Gastroesophageal sphincter (tissue), 4 donors: ENCODE measurements at regions not wholly inside any gene's neighbourhood (a gene's known extent, or its start where the extent isn't known, plus 50 kb on each side); places are given as distances from the start of the nearest gene placed in this dataset.

ENCODE experiments used
- ATAC-seq: fragments of 150-250 bp; one replicate; pipeline ENCODE4 v1.9.1; 2016; ENCODE audit warnings: mild to moderate bottlenecking, moderate library complexity
- H3K27ac ChIP-seq, 4 donors: fragments of 200-600 bp; sonication (generic) in 3 of 4; 1 replicate in 3 of 4; 2 replicates in 1 of 4; pipeline ENCODE4 v1.5.1; 2016 to 2019
- H3K27me3 ChIP-seq: fragments of 200-600 bp; sonication (generic); one replicate; pipeline ENCODE4 v1.5.1; 2019
- H3K36me3 ChIP-seq, 2 donors: fragments of 200-600 bp; sonication (generic); one replicate each; pipeline ENCODE4 v1.5.1; 2019; ENCODE audit warnings: control low read depth in 1 of 2
- H3K4me1 ChIP-seq, 3 donors: fragments of 200-600 bp; sonication (generic); 1 replicate in 2 of 3; 2 replicates in 1 of 3; pipeline ENCODE4 v1.5.1; 2016 to 2019; ENCODE audit warnings: control low read depth in 2 of 3
- H3K4me3 ChIP-seq, 2 donors: fragments of 200-600 bp; sonication (generic); one replicate each; pipeline ENCODE4 v1.5.1; 2019; ENCODE audit warnings: mild to moderate bottlenecking in 1 of 2, moderate library complexity in 1 of 2
- H3K9me3 ChIP-seq, 3 donors: fragments of 200-600 bp; sonication (generic); one replicate each; pipeline ENCODE4 v1.5.1; 2017 to 2019; ENCODE audit warnings: control low read depth in 2 of 3
- EP300 ChIP-seq: sonication (generic); formaldehyde crosslinking; IDR thresholded peaks from one replicate; pipeline ENCODE4 v1.6.1; 2017; ENCODE audit warnings: antibody characterized with exemption, mild to moderate bottlenecking
- POLR2A ChIP-seq, 2 donors: fragments of 450-650 bp; IDR thresholded peaks; one replicate each; pipeline ENCODE4 v1.6.1; 2017; ENCODE audit warnings: antibody characterized with exemption in 2 of 2, mild to moderate bottlenecking in 2 of 2, moderate library complexity in 1 of 2
- POLR2AphosphoS5 ChIP-seq: sonication (generic); formaldehyde crosslinking; IDR thresholded peaks from one replicate; pipeline ENCODE4 v1.6.1; 2017; ENCODE audit warnings: antibody characterized with exemption
- WGBS, 2 donors: methylation state at CpG; one replicate each; pipeline ENCODE4 v1.1.5; 2018; ENCODE audit warnings: low coverage in 1 of 2; 5-methylcytosine and 5-hydroxymethylcytosine counted together
- TF ChIP-seq, protein P1 (sequence below), 4 experiments: fragments of 200-600 bp in 2 of 4; fragments of 450-650 bp in 2 of 4; sonication (generic) in 1 of 4; IDR thresholded peaks; one replicate each; pipeline ENCODE4 v1.5.1; 2017 to 2019; ENCODE audit warnings: antibody characterized with exemption in 4 of 4, mild to moderate bottlenecking in 2 of 4, moderate library complexity in 2 of 4

DNA sequence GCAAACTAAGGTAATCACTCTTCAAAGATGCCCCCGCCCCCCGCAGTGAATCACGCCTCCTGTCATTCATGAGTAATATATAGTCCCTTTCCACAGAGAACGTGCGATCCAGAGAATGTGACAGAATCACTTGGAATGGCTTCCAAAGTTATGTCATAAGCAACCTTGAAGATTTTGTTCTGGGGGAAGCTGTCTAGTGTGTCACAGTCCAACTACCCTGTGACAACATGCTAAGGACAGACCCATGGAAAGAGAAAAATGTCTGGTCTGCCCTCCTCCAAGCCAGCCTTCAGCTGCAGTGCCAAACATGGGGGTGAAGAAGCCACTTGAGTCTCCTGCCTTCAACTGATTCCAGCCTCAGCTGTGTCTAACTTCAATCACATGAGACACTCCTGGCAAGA, 259.1 kb downstream of the SS18 start:
- 31 to 69% methylated on average over 4 to 5 of the region's 5 CpGs for WGBS, 2 donors
- TF ChIP-seq, protein P1, sequence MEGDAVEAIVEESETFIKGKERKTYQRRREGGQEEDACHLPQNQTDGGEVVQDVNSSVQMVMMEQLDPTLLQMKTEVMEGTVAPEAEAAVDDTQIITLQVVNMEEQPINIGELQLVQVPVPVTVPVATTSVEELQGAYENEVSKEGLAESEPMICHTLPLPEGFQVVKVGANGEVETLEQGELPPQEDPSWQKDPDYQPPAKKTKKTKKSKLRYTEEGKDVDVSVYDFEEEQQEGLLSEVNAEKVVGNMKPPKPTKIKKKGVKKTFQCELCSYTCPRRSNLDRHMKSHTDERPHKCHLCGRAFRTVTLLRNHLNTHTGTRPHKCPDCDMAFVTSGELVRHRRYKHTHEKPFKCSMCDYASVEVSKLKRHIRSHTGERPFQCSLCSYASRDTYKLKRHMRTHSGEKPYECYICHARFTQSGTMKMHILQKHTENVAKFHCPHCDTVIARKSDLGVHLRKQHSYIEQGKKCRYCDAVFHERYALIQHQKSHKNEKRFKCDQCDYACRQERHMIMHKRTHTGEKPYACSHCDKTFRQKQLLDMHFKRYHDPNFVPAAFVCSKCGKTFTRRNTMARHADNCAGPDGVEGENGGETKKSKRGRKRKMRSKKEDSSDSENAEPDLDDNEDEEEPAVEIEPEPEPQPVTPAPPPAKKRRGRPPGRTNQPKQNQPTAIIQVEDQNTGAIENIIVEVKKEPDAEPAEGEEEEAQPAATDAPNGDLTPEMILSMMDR (IDR thresholded peaks at IDR 0.05), result no peak
- TF ChIP-seq POLR2A (IDR thresholded peaks at IDR 0.05), result no peak
- no peak for TF ChIP-seq POLR2AphosphoS5
- no peak for TF ChIP-seq EP300
- Histone ChIP-seq H3K4me3 (no peak overlapping the region), H3K27ac (no peak overlapping the region), H3K4me1 (no peaks in the 10 kb centered on the region), H3K9me3 (no peaks in the 10 kb centered on the region), H3K27me3 (no peaks in the 10 kb centered on the region), H3K36me3 (no peaks in the 10 kb centered on the region)
- peak; percentile 21 for ATAC-seq

DNA sequence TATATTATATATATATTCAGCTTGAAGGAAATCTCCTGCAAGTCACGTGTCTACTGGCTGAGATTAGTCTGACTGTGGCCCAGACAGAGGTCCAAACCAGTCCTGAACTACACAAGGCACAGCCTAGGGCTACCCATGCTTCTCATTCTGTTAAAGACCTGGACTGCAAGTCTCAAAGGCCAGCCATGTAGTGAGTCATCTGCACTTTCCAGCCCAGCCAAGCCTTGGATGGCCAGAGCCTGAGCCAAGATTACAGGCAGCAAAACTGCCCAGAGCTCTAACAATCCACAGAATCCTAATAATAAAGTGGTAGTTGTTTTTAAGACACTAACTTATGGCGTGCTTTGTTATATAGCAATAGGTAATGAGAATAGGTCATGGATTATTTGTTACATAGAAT, 259.6 kb downstream of the SS18 start:
- H3K4me1 ChIP-seq, result no peaks in the 10 kb centered on the region
- no peaks in the 10 kb centered on the region for H3K9me3 ChIP-seq
- H3K4me3 ChIP-seq, result no peak overlapping the region
- 56 to 58% methylated on average over 2 of the region's 2 CpGs for WGBS, 2 donors
- TF ChIP-seq POLR2AphosphoS5 (no peak), POLR2A (IDR thresholded peaks at IDR 0.05) (no peak)
- TF ChIP-seq, protein P1 (IDR thresholded peaks at IDR 0.05), result no peak
- ATAC-seq, result peak; percentile 77
- no peaks in the 10 kb centered on the region for H3K36me3 ChIP-seq
- no peak overlapping the region for H3K27ac ChIP-seq
- H3K27me3 ChIP-seq, result no peaks in the 10 kb centered on the region

DNA sequence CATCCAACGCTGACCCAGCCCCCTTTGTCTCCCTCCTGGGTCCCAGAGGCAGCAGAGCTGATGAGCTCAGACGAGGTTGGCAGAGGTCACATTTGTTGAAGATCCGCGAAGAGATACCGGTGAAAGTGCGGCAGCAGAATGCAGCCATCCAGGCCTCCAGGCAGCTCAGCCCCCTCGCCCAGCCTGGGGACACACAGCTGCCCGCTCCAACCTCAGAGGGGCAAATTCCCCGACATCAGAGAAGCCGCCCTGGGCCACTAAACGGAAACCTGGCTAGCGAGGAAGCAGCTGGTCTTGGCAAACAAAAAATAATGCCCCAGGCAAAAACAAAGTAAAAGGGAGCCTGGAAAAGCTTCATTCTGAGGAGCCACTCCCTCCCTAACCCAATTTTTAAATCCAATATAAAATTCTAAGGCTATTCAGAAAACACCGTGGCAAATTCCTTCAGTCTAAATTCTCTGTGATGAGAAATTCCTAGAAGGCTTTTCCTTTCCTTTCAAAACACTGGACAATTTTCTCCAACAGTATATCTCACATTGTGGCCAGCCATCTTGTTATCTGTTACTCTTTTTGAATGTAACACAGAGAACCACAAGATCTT, 262.4 kb downstream of the SS18 start:
- Histone ChIP-seq H3K4me3 (no peak overlapping the region), H3K27me3 (no peaks in the 10 kb centered on the region), H3K4me1 (no peaks in the 10 kb centered on the region), H3K36me3 (no peaks in the 10 kb centered on the region), H3K27ac (peak overlapping the region in 1 of 4 donors; percentile 14), H3K9me3 (peaks cover 0 to 6% (median 0%) of the 10 kb centered on the region in 3 donors)
- 49 to 55% methylated on average over 3 to 7 of the region's 13 CpGs for WGBS, 2 donors
- TF ChIP-seq POLR2AphosphoS5, result no peak
- ATAC-seq, result no peak

DNA sequence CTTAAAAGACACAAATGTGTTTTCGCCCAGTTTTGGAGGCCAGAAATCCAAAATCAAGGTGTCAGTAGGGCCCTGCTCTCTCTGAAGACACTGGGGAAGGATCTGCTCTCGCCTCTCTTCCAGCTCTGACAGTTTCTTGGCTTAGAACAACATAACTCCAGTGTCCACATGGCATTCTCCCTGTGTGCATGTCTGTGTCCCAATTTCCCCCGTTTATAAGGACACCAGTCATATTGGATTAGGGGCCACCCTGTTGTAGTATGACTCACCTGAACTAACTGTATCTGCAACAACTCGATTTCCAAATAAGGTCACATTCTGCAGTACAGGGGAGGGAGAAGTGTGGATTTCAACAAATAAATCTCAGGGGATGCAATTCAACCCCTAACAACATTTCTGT, 263.2 kb downstream of the SS18 start:
- H3K4me1 ChIP-seq, result no peaks in the 10 kb centered on the region
- no peaks in the 10 kb centered on the region for H3K36me3 ChIP-seq
- WGBS, 2 donors, result 55 to 62% methylated on average over 2 of the region's 4 CpGs
- peak; percentile 36 for ATAC-seq
- no peaks in the 10 kb centered on the region for H3K27me3 ChIP-seq
- no peak for TF ChIP-seq EP300
- TF ChIP-seq, protein P1 (IDR thresholded peaks at IDR 0.05), result no peak
- no peak for TF ChIP-seq POLR2A (IDR thresholded peaks at IDR 0.05)
- no peak for TF ChIP-seq POLR2AphosphoS5
- H3K9me3 ChIP-seq, result peaks cover 0 to 6% (median 0%) of the 10 kb centered on the region in 3 donors
- no peak overlapping the region for H3K4me3 ChIP-seq
- no peak overlapping the region for H3K27ac ChIP-seq

DNA sequence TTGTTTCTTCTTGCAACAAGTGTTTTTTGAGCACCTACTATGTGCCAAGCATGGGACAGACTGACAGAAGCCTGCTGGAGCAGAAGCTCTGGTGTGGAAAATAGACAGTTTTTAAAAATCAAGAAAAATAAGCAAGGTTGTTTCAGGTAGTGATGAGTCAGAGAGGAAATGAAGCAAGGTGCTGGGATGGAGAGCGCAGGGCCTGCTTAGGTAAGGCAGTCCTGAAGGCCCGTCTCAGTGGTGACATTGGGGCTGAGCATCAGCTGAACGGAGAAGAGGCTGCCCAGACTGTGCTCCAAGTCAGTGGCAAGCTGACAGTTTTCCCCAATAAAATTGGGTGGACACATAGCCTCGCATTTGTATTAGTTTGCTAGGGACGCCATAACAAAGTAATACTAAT, 263.6 kb downstream of the SS18 start:
- WGBS, 2 donors, result 62 to 88% methylated on average over 2 to 5 of the region's 5 CpGs
- Histone ChIP-seq H3K36me3 (no peaks in the 10 kb centered on the region), H3K9me3 (peaks cover 0 to 6% (median 0%) of the 10 kb centered on the region in 3 donors), H3K27ac (no peak overlapping the region), H3K4me1 (no peaks in the 10 kb centered on the region), H3K4me3 (no peak overlapping the region), H3K27me3 (no peaks in the 10 kb centered on the region)
- no peak for ATAC-seq
- TF ChIP-seq POLR2AphosphoS5 (no peak), EP300 (no peak), POLR2A (IDR thresholded peaks at IDR 0.05) (no peak)
- TF ChIP-seq, protein P1 (IDR thresholded peaks at IDR 0.05), result no peak
